GM12892 (cell line): ENCODE measurements at regions not wholly inside any gene's neighbourhood (a gene's known extent, or its start where the extent isn't known, plus 50 kb on each side); places are given as distances from the start of the nearest gene placed in this dataset.

Experiments used
- DNase-seq: peaks from one replicate; pipeline ENCODE4 v3.0.0; 2011; ENCODE audit not compliant: insufficient read length
- FAIRE-seq: peaks from 2 replicates; lab custom pipeline; 2011; peaks lifted over from hg19 to GRCh38; lab: Jason Lieb, UNC
- POLR2A ChIP-seq: IDR thresholded peaks from 2 replicates; pipeline ENCODE4 v1.6.1; 2011; ENCODE audit warnings: low read depth, low read length, control low read depth
- POLR2AphosphoS5 ChIP-seq: IDR thresholded peaks from 2 replicates; pipeline ENCODE4 v1.6.1; 2011; ENCODE audit warnings: low read depth, low read length, control low read depth
- TAF1 ChIP-seq: IDR thresholded peaks from 2 replicates; pipeline ENCODE4 v1.6.1; 2011; ENCODE audit warnings: low read depth, mild to moderate bottlenecking, control low read depth, low read length, borderline replicate concordance

- DNase-seq (no peak), FAIRE-seq (no peak)
- TF ChIP-seq POLR2AphosphoS5 (no peak), POLR2A (no peak), TAF1 (no peak)
These were observed 215.2 kb upstream of the GK2 start for GRCh38 chr4:79623021-79623870.

DNA sequence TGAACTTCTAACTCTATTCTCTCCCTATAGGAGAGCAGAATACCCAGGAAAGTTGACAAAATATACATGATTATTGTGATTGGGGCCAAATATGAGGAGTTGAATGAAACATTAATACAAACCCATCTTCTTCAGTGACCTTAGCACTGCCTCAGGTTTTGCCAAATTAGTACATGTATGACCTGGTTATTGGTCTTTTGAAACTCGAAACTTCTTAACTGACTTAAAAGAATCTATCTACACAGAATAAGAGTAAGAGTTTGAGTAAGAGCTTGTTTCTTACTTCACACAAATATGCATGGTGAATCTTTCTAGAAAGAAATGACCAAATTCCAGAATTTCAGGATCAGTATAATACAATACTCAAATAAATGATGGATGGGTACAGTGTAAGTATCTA is 213.0 kb upstream of the GK2 start:
- FAIRE-seq (no peak), DNase-seq (no peak)
- TF ChIP-seq TAF1 (no peak), POLR2AphosphoS5 (no peak)

- TF ChIP-seq POLR2A = no peak
- no peak for FAIRE-seq
- DNase-seq = no peak
These were observed 212.6 kb upstream of the GK2 start for GRCh38 chr4:79620617-79621016.

DNA sequence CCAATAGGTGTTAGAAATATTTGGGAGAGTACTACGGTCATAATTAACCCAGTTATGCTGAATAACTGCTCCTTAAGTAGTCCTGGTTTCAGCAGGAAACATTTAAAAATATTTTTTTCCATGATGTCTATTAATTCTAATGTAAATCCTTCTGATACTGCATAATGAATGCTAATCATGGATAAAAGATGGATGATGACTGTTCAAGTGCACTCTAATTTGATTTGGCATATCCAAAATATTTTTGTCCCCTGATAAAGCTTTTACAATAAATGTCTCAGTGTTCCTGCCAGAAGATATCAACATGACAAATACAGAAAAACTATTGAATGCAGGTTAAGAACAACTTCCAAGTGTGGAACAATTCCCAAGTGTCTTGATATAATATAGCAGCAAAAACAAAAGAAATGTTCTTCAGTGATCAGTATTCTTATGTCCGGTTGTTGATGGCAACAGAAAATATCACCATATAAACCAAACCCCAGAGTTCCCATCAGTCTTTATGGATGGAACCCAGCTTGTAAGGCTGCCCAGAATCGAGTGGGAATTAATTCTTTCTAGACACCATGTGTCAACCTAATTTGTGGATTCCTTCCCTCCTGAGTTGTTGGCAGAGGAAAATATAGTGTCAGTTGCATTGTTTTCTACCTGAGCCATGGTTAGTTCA is 205.4 kb upstream of the GK2 start:
- FAIRE-seq = no peak
- no peak for TF ChIP-seq POLR2AphosphoS5
- no peak for TF ChIP-seq TAF1
- no peak for TF ChIP-seq POLR2A
- no peak for DNase-seq

DNA sequence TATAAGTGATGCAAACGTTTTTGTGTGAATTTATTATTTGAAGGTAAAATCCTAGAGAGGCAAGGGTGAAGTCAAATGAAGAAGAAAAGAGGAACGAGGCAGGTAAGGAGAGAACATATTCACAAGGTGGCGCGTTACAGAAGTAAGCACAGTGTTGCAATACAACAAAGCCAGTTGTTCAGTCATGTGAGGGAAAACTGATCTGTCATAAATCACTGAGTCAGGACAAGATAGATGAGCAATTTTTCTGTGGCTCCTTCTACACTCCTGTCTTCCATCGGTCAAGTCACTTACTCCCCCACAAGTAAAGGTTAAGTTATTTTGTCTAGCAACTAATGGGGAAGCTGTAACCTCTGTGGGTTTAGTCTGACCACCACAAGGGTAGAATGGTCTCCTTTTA is 203.0 kb upstream of the GK2 start:
- no peak for FAIRE-seq
- TF ChIP-seq POLR2A = no peak
- TF ChIP-seq TAF1 = no peak
- TF ChIP-seq POLR2AphosphoS5 = no peak
- no peak for DNase-seq

- FAIRE-seq = no peak
- TF ChIP-seq TAF1 = no peak
- TF ChIP-seq POLR2A = no peak
- TF ChIP-seq POLR2AphosphoS5 = no peak
- DNase-seq = no peak
These were observed 201.8 kb upstream of the GK2 start for GRCh38 chr4:79609817-79610216.

GRCh38 chr4:79607979-79608378 is 200.0 kb upstream of the GK2 start:
- FAIRE-seq = no peak
- DNase-seq = no peak
- TF ChIP-seq POLR2AphosphoS5 (no peak), POLR2A (no peak), TAF1 (no peak)

DNA sequence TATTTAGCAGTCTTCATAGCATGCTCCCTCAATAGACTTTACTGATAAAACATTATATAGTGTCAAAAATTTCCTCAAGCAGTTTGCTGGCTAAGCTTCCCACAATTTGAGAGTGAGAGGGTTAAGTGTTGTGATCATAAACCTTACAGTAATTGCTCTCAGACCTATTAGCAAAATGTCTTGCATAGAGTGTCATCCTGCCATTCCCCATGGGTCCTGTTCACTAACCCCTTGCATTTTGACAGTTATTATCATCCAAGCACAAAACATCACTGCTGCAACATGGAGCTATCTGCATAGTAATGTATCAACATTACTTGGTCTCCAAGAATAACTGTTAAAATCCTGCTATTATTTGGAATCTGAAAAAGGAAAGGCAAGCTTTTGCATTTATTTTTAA is 196.1 kb upstream of the GK2 start:
- no peak for DNase-seq
- no peak for FAIRE-seq
- TF ChIP-seq POLR2AphosphoS5 (no peak), POLR2A (no peak), TAF1 (no peak)

DNA sequence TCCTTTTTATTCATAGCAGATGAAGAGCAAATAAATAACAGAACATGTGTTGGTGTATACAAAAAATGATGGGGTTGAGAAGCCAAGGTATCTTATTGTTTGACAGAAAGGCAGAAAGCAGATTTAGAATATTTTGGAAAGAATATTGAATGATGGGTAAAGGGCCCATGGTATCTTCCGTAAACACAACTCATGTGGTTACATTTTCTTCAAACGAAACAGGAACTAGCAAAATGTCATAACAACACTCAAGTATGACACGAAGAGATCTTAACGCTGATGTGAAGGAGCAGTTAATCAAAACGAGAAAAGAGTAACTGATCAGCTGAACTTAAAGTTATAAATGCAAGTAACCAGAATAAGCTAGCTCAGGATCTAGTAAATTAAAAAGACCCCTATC is 195.7 kb upstream of the GK2 start:
- DNase-seq (no peak), FAIRE-seq (no peak)
- no peak for TF ChIP-seq TAF1
- no peak for TF ChIP-seq POLR2AphosphoS5
- no peak for TF ChIP-seq POLR2A

DNA sequence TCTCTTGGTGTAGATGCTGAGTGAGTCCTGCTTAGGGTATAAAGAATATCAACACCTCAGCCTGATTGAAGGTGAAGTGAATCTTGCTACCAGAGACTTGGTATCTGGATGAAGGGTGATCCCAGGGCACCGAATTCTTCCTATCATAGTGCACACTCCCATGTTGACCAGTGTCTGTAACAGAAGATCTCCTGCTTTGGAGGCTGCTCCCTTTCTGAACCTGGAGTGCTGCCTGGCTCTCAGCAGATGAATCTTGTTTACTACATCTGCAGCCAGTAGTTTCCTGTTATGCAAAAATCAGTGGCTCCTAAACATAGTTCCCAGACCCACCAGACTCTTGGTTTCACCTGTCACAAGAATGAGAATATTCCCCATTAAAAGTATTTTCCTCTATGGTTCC is 191.7 kb upstream of the GK2 start:
- TF ChIP-seq POLR2A = no peak
- TF ChIP-seq POLR2AphosphoS5 = no peak
- TF ChIP-seq TAF1 = no peak
- no peak for FAIRE-seq
- DNase-seq = no peak

DNA sequence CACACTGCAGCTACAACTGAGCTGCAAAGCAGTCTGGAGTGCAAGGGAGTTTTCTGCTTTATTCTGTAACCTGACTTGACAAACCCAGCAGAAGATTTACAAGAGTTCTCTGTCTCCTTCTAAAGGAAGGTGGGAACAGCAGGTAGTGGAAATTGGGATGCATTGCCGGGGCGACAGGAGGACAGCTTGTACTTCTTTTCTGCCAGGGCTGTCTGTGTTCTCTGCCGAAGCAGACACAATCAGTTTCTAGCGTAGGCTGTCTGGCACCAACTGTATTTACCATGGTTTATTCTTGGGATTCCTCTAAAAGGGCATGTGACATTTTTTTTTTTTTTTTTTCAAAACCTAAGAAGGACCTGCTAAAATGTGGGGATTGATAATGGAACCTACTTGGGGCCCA is 190.8 kb upstream of the GK2 start:
- TF ChIP-seq POLR2A (no peak), TAF1 (no peak), POLR2AphosphoS5 (no peak)
- no peak for FAIRE-seq

DNA sequence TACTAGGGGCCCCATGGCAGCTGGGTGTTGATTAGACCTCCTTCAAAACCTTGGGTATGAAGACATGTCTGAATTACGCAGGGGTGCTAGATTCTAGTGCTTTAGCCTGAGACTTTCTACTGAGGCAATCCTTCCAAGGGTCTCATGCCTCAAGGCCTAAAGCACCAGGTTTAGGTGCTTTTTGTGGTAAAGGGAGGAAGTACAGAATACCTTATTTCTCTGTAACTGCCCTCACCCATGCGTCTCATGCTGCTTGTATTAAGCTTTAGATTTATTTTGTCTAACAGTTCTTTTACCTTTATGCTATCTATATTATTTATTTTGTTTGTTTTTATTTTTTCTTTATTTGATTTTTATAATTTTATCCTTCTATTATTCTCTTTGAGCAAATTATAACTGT is 190.2 kb upstream of the GK2 start:
- TF ChIP-seq POLR2A = no peak
- no peak for TF ChIP-seq TAF1

More for the DNA sequence above, 190.8 kb upstream of the GK2 start:
- no peak for DNase-seq

More for the DNA sequence above, 190.2 kb upstream of the GK2 start:
- FAIRE-seq (no peak), DNase-seq (no peak)
